ENCODE measurements at regions not wholly inside any gene's neighbourhood (a gene's known extent, or its start where the extent isn't known, plus 50 kb on each side); places are given as distances from the start of the nearest gene placed in this dataset.

- TF ChIP-seq POLR2A (IDR thresholded peaks at IDR 0.05) = no peak
- no peak for TF ChIP-seq POLR2AphosphoS5 (IDR thresholded peaks at IDR 0.05)
These were observed 718.3 kb downstream of the PTPRU start for GRCh38 chr1:29954591-29954990.

All from spleen (tissue), 3 donors.